ENCODE measurements at regions not wholly inside any gene's neighbourhood (a gene's known extent, or its start where the extent isn't known, plus 50 kb on each side); places are given as distances from the start of the nearest gene placed in this dataset.

GRCh38 chr14:22140633-22141032 lies 448.4 kb downstream of the DAD1 start:
- Histone ChIP-seq H3K36me3 (ENCODE audit: insufficient read depth, insufficient read length, low read length) (no peaks in the 10 kb centered on the region), H3K27me3 (ENCODE audit: insufficient read depth, insufficient read length) (no peaks in the 10 kb centered on the region), H3K9ac (ENCODE audit: insufficient read length, low read depth) (no peak overlapping the region), H3K4me1 (ENCODE audit: insufficient read depth, insufficient read length) (no peaks in the 10 kb centered on the region), H3K4me3 (ENCODE audit: insufficient read length, low read depth) (no peak overlapping the region), H3K9me3 (ENCODE audit: insufficient read depth, low read length) (peaks cover 6% of the 10 kb centered on the region; the same call in 1 of the 2 replicates)
- no peak for DNase-seq (ENCODE audit: low read depth, low spot score)
- TF ChIP-seq YY1 (IDR thresholded peaks at IDR 0.05; ENCODE audit: insufficient read depth, insufficient read length) (no peak), ZNF274 (IDR thresholded peaks at IDR 0.05; ENCODE audit: low read depth, low read length) (no peak), SUZ12 (IDR thresholded peaks at IDR 0.05; ENCODE audit: extremely low read depth, insufficient read depth, insufficient read length) (no peak)

DNA sequence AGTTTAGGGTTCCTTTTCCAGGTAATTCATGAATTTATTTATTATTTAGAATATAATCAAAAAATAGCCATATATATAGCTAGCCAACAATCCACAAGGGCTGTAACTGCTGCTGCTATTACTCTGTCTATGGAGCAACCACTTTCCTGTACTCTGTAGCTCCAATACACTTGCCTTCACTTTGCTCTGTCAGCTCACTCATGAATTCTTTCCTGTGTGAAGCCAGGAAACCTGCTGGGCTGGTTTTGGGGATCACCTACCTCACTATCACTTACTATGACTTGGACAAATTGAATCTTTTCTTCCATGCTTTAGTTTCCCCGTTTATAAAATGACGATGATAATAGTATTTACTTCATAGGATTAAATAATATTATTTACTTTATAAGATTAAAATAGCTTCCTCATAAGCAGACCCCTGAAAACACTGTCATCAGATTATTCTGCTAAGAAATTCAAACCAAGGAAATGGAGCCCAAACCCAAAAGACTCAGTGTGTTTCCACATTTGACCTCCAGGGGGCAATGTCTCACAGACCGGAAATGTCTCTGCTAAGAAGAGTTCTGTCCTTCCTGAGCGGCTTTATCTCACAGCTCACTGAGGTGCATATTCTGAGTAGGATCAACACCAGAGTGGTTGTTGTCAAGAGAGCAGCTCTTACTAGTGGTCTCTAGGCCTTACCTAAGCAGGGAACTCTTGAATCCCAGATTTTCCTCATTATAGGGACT lies 457.1 kb downstream of the DAD1 start:
- Histone ChIP-seq H3K27me3 (ENCODE audit: insufficient read depth, insufficient read length) (no peaks in the 10 kb centered on the region), H3K9me3 (ENCODE audit: insufficient read depth, low read length) (peaks cover 7% of the 10 kb centered on the region; the same call in 1 of the 2 replicates), H3K36me3 (ENCODE audit: insufficient read depth, insufficient read length, low read length) (no peaks in the 10 kb centered on the region), H3K4me1 (ENCODE audit: insufficient read depth, insufficient read length) (no peaks in the 10 kb centered on the region), H3K9ac (ENCODE audit: insufficient read length, low read depth) (no peak overlapping the region), H3K4me3 (ENCODE audit: insufficient read length, low read depth) (no peak overlapping the region)
- TF ChIP-seq YY1 (IDR thresholded peaks at IDR 0.05; ENCODE audit: insufficient read depth, insufficient read length) (no peak), ZNF274 (IDR thresholded peaks at IDR 0.05; ENCODE audit: low read depth, low read length) (no peak), SUZ12 (IDR thresholded peaks at IDR 0.05; ENCODE audit: extremely low read depth, insufficient read depth, insufficient read length) (no peak)
- peak; percentile 13 for DNase-seq (ENCODE audit: low read depth, low spot score)

- DNase-seq (ENCODE audit: low read depth, low spot score), result no peak
- no peaks in the 10 kb centered on the region for H3K27me3 ChIP-seq (ENCODE audit: insufficient read depth, insufficient read length)
- TF ChIP-seq SUZ12 (IDR thresholded peaks at IDR 0.05; ENCODE audit: extremely low read depth, insufficient read depth, insufficient read length), result no peak
- TF ChIP-seq ZNF274 (IDR thresholded peaks at IDR 0.05; ENCODE audit: low read depth, low read length), result no peak
- no peak for TF ChIP-seq YY1 (IDR thresholded peaks at IDR 0.05; ENCODE audit: insufficient read depth, insufficient read length)
- no peak overlapping the region for H3K4me3 ChIP-seq (ENCODE audit: insufficient read length, low read depth)
- H3K4me1 ChIP-seq (ENCODE audit: insufficient read depth, insufficient read length), result no peaks in the 10 kb centered on the region
- no peaks in the 10 kb centered on the region for H3K9me3 ChIP-seq (ENCODE audit: insufficient read depth, low read length)
- H3K9ac ChIP-seq (ENCODE audit: insufficient read length, low read depth), result no peak overlapping the region
- no peaks in the 10 kb centered on the region for H3K36me3 ChIP-seq (ENCODE audit: insufficient read depth, insufficient read length, low read length)
Measured at GRCh38 chr14:22124073-22124613, 450.5 kb upstream of the OR4E1 start.

DNA sequence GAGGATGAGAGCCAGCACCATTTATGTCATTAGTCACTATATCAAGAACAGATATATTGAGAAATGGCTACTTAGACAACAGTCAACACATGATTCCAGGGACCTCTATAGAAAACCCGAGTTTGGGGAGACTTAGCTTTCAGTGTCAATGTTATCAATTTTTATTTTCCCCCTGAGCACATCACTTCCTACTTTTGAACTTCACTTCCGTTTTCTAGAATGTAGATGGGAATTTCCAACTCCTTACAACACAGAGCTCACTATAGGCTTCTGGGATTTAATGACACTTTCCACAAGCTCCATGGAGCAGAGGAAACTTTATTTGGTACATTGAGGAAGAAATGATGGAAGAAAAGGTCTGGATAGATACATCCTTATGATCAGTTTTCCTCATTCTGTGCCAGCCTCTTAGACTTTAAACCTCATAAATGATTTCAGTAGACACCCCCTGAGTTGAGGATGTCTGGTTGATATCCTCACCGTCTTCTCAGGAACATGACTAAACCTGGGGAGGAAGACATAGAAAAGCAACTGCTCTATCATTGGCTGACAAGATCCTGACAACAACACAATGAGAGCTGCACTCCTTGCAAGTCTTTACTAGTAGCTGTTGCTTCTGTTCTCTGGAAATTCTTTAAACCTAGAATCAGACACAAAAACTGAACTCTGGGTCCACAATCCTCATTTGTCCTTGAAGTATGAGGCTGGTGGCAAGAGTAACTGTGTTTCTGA lies 449.4 kb upstream of the OR4E1 start:
- no peaks in the 10 kb centered on the region for H3K27me3 ChIP-seq (ENCODE audit: insufficient read depth, insufficient read length)
- TF ChIP-seq YY1 (IDR thresholded peaks at IDR 0.05; ENCODE audit: insufficient read depth, insufficient read length), result no peak
- TF ChIP-seq ZNF274 (IDR thresholded peaks at IDR 0.05; ENCODE audit: low read depth, low read length), result no peak
- TF ChIP-seq SUZ12 (IDR thresholded peaks at IDR 0.05; ENCODE audit: extremely low read depth, insufficient read depth, insufficient read length), result no peak
- no peak overlapping the region for H3K4me3 ChIP-seq (ENCODE audit: insufficient read length, low read depth)
- no peak for DNase-seq (ENCODE audit: low read depth, low spot score)
- no peak overlapping the region for H3K9ac ChIP-seq (ENCODE audit: insufficient read length, low read depth)
- no peaks in the 10 kb centered on the region for H3K4me1 ChIP-seq (ENCODE audit: insufficient read depth, insufficient read length)
- H3K36me3 ChIP-seq (ENCODE audit: insufficient read depth, insufficient read length, low read length), result no peaks in the 10 kb centered on the region
- H3K9me3 ChIP-seq (ENCODE audit: insufficient read depth, low read length), result no peaks in the 10 kb centered on the region

DNA sequence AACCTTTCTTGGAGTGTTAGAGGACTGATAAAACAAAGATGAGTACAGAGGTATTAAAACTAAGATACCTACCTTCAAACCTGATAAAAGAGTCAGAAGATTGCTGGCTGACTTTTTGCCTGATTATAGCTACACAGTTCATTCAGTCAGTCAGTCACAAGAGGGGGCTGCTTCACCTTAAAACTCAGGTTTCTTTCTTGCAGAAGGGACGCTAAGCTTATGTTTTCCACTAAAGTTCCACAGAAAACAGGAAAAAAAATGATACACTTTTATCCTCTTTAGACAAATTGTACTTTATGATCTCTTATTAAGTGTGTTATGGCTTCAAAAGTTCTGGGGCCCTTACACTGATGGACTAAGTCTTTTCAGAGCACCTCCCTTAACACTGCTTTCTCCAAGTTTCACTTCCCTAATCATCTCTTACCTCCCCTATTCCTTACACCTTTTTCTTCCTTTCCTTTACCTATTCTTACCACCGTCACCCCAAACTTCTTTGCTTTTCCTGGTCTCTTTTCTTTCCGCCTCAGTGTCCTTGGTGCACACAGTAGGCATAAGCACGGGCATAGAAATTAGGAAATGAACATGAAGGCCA lies 448.7 kb upstream of the OR4E1 start:
- Histone ChIP-seq H3K4me3 (ENCODE audit: insufficient read length, low read depth) (no peak overlapping the region), H3K4me1 (ENCODE audit: insufficient read depth, insufficient read length) (no peaks in the 10 kb centered on the region), H3K27me3 (ENCODE audit: insufficient read depth, insufficient read length) (no peaks in the 10 kb centered on the region), H3K9ac (ENCODE audit: insufficient read length, low read depth) (no peak overlapping the region), H3K36me3 (ENCODE audit: insufficient read depth, insufficient read length, low read length) (no peaks in the 10 kb centered on the region), H3K9me3 (ENCODE audit: insufficient read depth, low read length) (no peaks in the 10 kb centered on the region)
- TF ChIP-seq YY1 (IDR thresholded peaks at IDR 0.05; ENCODE audit: insufficient read depth, insufficient read length) (no peak), SUZ12 (IDR thresholded peaks at IDR 0.05; ENCODE audit: extremely low read depth, insufficient read depth, insufficient read length) (no peak), ZNF274 (IDR thresholded peaks at IDR 0.05; ENCODE audit: low read depth, low read length) (no peak)
- no peak for DNase-seq (ENCODE audit: low read depth, low spot score)

DNA sequence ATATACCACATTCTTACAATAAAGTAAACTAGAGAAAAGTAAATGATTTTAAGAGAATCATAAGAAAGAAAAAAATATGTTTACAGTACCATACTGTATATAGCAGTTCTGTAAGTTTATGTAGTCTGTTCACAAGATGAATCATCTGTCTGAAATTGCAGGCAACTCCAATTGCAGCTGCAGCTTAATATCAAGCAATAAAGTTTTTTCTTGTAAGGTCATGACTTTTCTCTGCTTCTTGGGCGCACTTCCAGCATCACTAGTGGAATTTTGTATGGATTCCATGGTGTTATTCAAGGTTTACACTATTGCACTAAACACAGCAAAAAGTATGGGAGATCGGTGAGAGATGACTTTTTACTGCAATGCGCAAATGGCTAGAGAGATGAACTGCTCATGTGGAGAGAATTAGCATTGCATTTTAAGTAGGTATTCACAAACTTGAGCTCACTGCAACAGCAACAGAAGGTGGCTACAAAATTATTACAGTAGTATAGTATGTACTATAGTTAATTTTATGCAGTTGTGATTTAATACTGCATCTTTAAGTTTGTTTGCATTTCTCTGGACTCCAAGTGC lies 445.4 kb upstream of the OR4E1 start:
- Histone ChIP-seq H3K9me3 (ENCODE audit: insufficient read depth, low read length) (no peaks in the 10 kb centered on the region), H3K27me3 (ENCODE audit: insufficient read depth, insufficient read length) (no peaks in the 10 kb centered on the region), H3K9ac (ENCODE audit: insufficient read length, low read depth) (no peak overlapping the region), H3K36me3 (ENCODE audit: insufficient read depth, insufficient read length, low read length) (no peaks in the 10 kb centered on the region), H3K4me1 (ENCODE audit: insufficient read depth, insufficient read length) (no peaks in the 10 kb centered on the region), H3K4me3 (ENCODE audit: insufficient read length, low read depth) (no peak overlapping the region)
- TF ChIP-seq ZNF274 (IDR thresholded peaks at IDR 0.05; ENCODE audit: low read depth, low read length) (no peak), YY1 (IDR thresholded peaks at IDR 0.05; ENCODE audit: insufficient read depth, insufficient read length) (no peak)
- no peak for DNase-seq (ENCODE audit: low read depth, low spot score)

Measured in NT2/D1 (cell line).